HEK293T (cell line): ENCODE measurements at regions not wholly inside any gene's neighbourhood (a gene's known extent, or its start where the extent isn't known, plus 50 kb on each side); places are given as distances from the start of the nearest gene placed in this dataset.

ENCODE experiments used
- BHLHE40 ChIP-seq: fragments of 450-650 bp; IDR thresholded peaks from 2 replicates; pipeline ENCODE4 v1.6.1; 2016; ENCODE audit warnings: mild to moderate bottlenecking, moderate library complexity, borderline replicate concordance
- ELF4 ChIP-seq: fragments of 450-650 bp; IDR thresholded peaks from 2 replicates; pipeline ENCODE4 v1.6.1; 2017; ENCODE audit warnings: antibody characterized with exemption
- FOXM1 ChIP-seq: fragments of 450-650 bp; IDR thresholded peaks from 2 replicates; pipeline ENCODE4 v1.6.1; 2017; ENCODE audit warnings: mild to moderate bottlenecking, borderline replicate concordance
- L3MBTL2 ChIP-seq: fragments of 450-650 bp; conservative IDR thresholded peaks from 2 replicates; pipeline ENCODE4 v1.6.1; 2016; ENCODE audit warnings: mild to moderate bottlenecking
- SP1 ChIP-seq: fragments of 450-650 bp; IDR thresholded peaks from 2 replicates; pipeline ENCODE4 v1.6.1; 2017

GRCh38 chr2:8344144-8345097 lies 337.4 kb upstream of the ID2 start:
- TF ChIP-seq BHLHE40 (no peak), FOXM1 (no peak), SP1 (no peak), ELF4 (no peak), L3MBTL2 (no peak)
